ENCODE measurements at regions not wholly inside any gene's neighbourhood (a gene's known extent, or its start where the extent isn't known, plus 50 kb on each side); places are given as distances from the start of the nearest gene placed in this dataset.

GRCh38 chr21:21605521-21605920 is 607.3 kb downstream of the NCAM2 start:
- Histone ChIP-seq H3K27ac (no peak overlapping the region), H3K27me3 (replicated peaks) (no peaks in the 10 kb centered on the region; the same call in 1 of the 2 replicates), H3K9me3 (replicated peaks) (0 out of 2 replicates have a peak, but pooled peaks cover 2% of the 10 kb centered on the region), H3K4me3 (no peak overlapping the region), H3K4me1 (replicated peaks) (no peaks in the 10 kb centered on the region), H3K36me3 (no peaks in the 10 kb centered on the region)
- DNase-seq (ENCODE audit: low read depth in 1 of 2, low spot score in 2 of 2): no peak

DNA sequence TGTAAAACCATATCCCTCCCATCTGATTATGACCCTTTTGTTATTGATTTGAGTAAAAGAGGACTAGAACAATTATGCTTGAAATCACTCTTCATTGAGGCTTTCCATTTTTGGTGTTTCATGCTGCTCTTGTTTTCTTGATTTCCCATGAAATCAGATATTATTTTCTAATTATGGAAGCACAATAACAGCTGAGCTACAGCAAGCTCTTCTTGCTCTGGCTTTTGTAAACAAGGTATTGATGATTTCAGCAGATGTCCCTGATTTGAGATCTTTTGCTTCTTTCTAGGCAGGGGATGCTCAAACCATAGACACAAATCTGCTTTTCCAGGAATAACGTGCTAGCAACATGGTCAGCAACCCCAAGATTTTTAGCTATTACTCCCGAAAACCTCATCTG is 607.8 kb downstream of the NCAM2 start:
- no peak overlapping the region for H3K4me3 ChIP-seq
- no peak for DNase-seq (ENCODE audit: low read depth in 1 of 2, low spot score in 2 of 2)
- H3K4me1 ChIP-seq (replicated peaks): no peaks in the 10 kb centered on the region
- no peak overlapping the region for H3K27ac ChIP-seq
- H3K27me3 ChIP-seq (replicated peaks): no peaks in the 10 kb centered on the region
- H3K36me3 ChIP-seq: no peaks in the 10 kb centered on the region
- H3K9me3 ChIP-seq (replicated peaks): 0 out of 2 replicates have a peak, but pooled peaks cover 2% of the 10 kb centered on the region

DNA sequence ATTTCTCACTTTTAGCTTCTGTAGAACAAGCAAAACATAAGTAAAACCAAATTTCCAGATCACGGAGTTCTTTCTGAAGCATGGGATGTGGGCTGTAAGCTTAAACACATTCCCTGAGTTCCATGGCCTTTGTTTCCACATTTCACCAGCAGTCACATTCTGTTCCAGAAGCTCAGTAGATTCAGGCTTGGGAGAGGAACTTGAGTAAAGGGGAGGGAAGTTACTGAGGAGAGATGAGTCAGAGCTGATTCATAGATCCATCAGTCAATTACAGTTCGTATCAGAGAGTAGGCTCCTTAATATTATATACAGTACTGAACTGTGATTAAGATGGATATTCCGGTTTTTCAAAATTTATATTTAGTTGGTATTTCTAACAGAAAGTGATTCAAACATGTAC is 614.3 kb downstream of the NCAM2 start:
- Histone ChIP-seq H3K27me3 (replicated peaks) (no peaks in the 10 kb centered on the region), H3K9me3 (replicated peaks) (0 out of 2 replicates have a peak, but pooled peaks cover 2% of the 10 kb centered on the region), H3K4me1 (replicated peaks) (no peaks in the 10 kb centered on the region), H3K27ac (no peak overlapping the region), H3K36me3 (no peaks in the 10 kb centered on the region), H3K4me3 (no peak overlapping the region)
- no peak for DNase-seq (ENCODE audit: low read depth in 1 of 2, low spot score in 2 of 2)

DNA sequence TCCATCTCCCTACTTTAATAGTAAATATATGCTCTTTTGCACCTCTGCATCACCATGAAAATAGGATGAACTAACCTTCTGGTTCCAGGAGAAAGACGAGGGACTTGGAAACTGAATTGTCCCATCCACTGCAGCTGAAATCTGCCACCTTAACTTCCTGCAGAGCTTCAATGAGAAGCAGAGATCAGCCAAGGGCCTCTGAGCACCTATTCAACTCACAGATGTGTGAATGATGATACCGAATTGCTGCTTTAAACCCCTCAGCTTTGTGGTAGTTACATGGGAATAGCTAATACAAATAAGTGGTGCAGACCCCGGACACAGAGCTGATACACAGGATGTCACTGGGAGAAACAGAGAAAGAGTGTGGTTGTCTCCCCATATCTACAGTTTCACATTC is 616.8 kb downstream of the NCAM2 start:
- no peaks in the 10 kb centered on the region for H3K9me3 ChIP-seq (replicated peaks)
- H3K36me3 ChIP-seq: no peaks in the 10 kb centered on the region
- no peaks in the 10 kb centered on the region for H3K27me3 ChIP-seq (replicated peaks)
- no peak for DNase-seq (ENCODE audit: low read depth in 1 of 2, low spot score in 2 of 2)
- no peak overlapping the region for H3K27ac ChIP-seq
- no peaks in the 10 kb centered on the region for H3K4me1 ChIP-seq (replicated peaks)
- no peak overlapping the region for H3K4me3 ChIP-seq

DNA sequence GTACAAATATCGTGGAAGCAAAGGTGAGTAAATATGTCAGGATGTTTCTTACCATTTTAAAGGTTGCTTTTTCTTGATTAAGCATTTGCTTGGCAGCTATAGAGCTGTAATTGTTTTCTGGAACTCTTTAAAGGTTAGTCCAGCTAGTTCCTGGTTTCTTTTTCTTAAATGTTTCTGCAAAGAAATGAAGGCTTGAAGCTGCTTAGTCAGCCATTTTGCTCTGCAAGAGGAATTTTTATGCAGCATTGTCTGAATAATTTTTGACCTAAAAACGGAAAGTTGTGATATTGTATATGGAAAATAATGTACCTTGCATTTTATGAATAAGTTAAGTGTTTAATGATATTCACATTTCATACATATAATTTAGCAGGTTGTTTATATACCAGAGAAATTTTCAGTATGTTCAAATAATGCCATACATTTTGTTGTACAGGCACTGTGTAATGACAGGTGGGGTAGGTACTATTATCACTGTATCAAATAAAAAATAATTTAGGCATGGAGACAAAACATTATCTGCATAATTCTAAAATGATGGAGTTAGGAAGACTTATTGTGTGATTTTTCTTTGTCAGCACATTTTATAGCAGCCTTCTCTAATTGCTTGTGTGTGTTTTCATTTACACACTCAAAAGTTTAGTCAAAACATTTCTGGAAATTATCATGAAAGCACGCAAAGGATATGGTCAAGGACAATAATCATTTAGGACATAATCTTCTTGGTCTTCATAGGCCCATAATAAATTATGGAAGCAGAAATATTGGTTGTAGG is 624.4 kb downstream of the NCAM2 start:
- Histone ChIP-seq H3K4me1 (replicated peaks) (no peaks in the 10 kb centered on the region), H3K9me3 (replicated peaks) (no peaks in the 10 kb centered on the region), H3K27me3 (replicated peaks) (no peaks in the 10 kb centered on the region), H3K27ac (no peak overlapping the region), H3K4me3 (no peak overlapping the region), H3K36me3 (no peaks in the 10 kb centered on the region)
- DNase-seq (ENCODE audit: low read depth in 1 of 2, low spot score in 2 of 2): no peak

- Histone ChIP-seq H3K27me3 (replicated peaks) (no peaks in the 10 kb centered on the region), H3K4me3 (no peak overlapping the region), H3K36me3 (no peaks in the 10 kb centered on the region), H3K4me1 (replicated peaks) (no peaks in the 10 kb centered on the region), H3K9me3 (replicated peaks) (no peaks in the 10 kb centered on the region; the same call in 1 of the 2 replicates), H3K27ac (no peak overlapping the region)
- no peak for DNase-seq (ENCODE audit: low read depth in 1 of 2, low spot score in 2 of 2)
Measured at GRCh38 chr21:21624674-21625073, 626.5 kb downstream of the NCAM2 start.

- Histone ChIP-seq H3K27ac (no peak overlapping the region), H3K4me1 (replicated peaks) (no peaks in the 10 kb centered on the region), H3K27me3 (replicated peaks) (no peaks in the 10 kb centered on the region), H3K36me3 (no peaks in the 10 kb centered on the region), H3K9me3 (replicated peaks) (no peaks in the 10 kb centered on the region; the same call in 1 of the 2 replicates), H3K4me3 (no peak overlapping the region)
- DNase-seq (ENCODE audit: low read depth in 1 of 2, low spot score in 2 of 2): no peak
Measured at GRCh38 chr21:21631961-21632360, 633.8 kb downstream of the NCAM2 start.

DNA sequence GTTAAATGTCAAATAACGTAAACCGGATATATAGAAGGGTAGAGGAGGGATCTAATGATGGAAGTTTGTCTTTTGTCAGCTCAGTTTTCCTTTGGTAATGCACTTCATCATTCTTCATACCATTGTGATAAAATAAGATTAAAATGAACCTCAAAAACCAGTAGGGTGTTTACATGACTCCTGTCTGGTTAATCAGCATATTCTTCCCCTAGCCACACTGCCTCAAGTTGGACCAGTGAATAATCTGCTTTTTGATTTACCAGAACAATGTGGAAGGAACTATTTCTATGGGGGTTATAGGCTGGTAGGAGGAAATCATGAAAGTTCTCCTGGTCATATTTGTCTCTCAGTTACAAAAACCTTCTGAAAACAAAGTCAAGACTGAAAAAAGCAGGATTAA is 634.7 kb downstream of the NCAM2 start:
- no peaks in the 10 kb centered on the region for H3K27me3 ChIP-seq (replicated peaks)
- no peaks in the 10 kb centered on the region; the same call in 1 of the 2 replicates for H3K9me3 ChIP-seq (replicated peaks)
- H3K36me3 ChIP-seq: no peaks in the 10 kb centered on the region
- H3K27ac ChIP-seq: no peak overlapping the region
- no peak for DNase-seq (ENCODE audit: low read depth in 1 of 2, low spot score in 2 of 2)
- no peaks in the 10 kb centered on the region for H3K4me1 ChIP-seq (replicated peaks)
- no peak overlapping the region for H3K4me3 ChIP-seq

GRCh38 chr21:21661741-21662140 is 663.5 kb downstream of the NCAM2 start:
- H3K27ac ChIP-seq: no peak overlapping the region
- no peak overlapping the region for H3K4me3 ChIP-seq
- DNase-seq (ENCODE audit: low read depth in 1 of 2, low spot score in 2 of 2): no peak
- no peaks in the 10 kb centered on the region for H3K27me3 ChIP-seq (replicated peaks)
- no peaks in the 10 kb centered on the region; the same call in 1 of the 2 replicates for H3K9me3 ChIP-seq (replicated peaks)
- no peaks in the 10 kb centered on the region for H3K36me3 ChIP-seq
- H3K4me1 ChIP-seq (replicated peaks): no peaks in the 10 kb centered on the region

DNA sequence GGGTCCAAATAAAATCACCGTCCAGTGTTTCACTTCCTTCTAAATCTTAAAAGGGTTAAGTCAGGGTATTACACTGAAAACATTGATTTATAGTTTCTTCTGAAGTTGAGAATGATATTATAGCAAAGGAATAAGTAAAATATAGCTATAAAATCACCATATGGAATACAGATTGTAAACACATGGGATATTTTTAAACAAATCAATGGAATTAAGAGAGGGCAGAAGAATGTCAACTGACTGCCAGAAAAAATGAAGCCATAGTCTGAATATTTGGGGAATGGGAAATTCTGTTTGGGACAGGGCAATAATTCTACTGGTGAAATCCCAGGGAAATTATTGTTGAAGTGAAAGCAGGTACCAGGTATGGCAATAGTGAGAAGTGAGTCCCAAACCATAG is 664.6 kb downstream of the NCAM2 start:
- H3K27me3 ChIP-seq (replicated peaks): no peaks in the 10 kb centered on the region
- no peaks in the 10 kb centered on the region for H3K36me3 ChIP-seq
- H3K9me3 ChIP-seq (replicated peaks): no peaks in the 10 kb centered on the region
- no peak overlapping the region for H3K4me3 ChIP-seq
- DNase-seq (ENCODE audit: low read depth in 1 of 2, low spot score in 2 of 2): no peak
- no peak overlapping the region for H3K27ac ChIP-seq
- H3K4me1 ChIP-seq (replicated peaks): no peaks in the 10 kb centered on the region

GRCh38 chr21:21664871-21665270 is 666.7 kb downstream of the NCAM2 start:
- Histone ChIP-seq H3K9me3 (replicated peaks) (no peaks in the 10 kb centered on the region), H3K27me3 (replicated peaks) (no peaks in the 10 kb centered on the region), H3K36me3 (no peaks in the 10 kb centered on the region), H3K4me1 (replicated peaks) (no peaks in the 10 kb centered on the region), H3K27ac (no peak overlapping the region), H3K4me3 (no peak overlapping the region)
- DNase-seq (ENCODE audit: low read depth in 1 of 2, low spot score in 2 of 2): no peak

DNA sequence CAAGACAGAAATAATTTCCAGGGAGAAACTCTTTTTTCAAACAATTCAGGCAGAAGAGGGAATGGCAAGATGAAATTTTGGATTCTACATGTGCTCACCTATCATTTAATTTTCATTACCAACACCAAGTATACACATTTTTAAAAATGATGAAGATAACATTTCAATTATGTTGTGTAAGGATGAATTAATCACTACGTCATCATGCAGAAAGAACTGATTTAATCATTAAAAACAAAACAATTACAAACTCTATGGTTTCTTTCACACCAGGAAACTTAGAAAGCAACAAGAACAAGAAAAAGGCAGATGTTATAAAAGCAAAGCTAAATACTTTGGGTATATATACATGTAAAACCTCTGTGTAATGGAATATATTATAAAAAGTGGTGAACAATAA is 668.5 kb downstream of the NCAM2 start:
- no peaks in the 10 kb centered on the region for H3K36me3 ChIP-seq
- H3K4me3 ChIP-seq: no peak overlapping the region
- H3K4me1 ChIP-seq (replicated peaks): no peaks in the 10 kb centered on the region
- no peaks in the 10 kb centered on the region for H3K27me3 ChIP-seq (replicated peaks)
- DNase-seq (ENCODE audit: low read depth in 1 of 2, low spot score in 2 of 2): no peak
- no peaks in the 10 kb centered on the region for H3K9me3 ChIP-seq (replicated peaks)
- no peak overlapping the region for H3K27ac ChIP-seq

- Histone ChIP-seq H3K4me3 (no peak overlapping the region), H3K36me3 (no peaks in the 10 kb centered on the region), H3K27me3 (replicated peaks) (no peaks in the 10 kb centered on the region), H3K27ac (no peak overlapping the region), H3K4me1 (replicated peaks) (no peaks in the 10 kb centered on the region), H3K9me3 (replicated peaks) (no peaks in the 10 kb centered on the region)
- DNase-seq (ENCODE audit: low read depth in 1 of 2, low spot score in 2 of 2): no peak
Measured at GRCh38 chr21:21668198-21668597, 670.0 kb downstream of the NCAM2 start.

- H3K27ac ChIP-seq: no peak overlapping the region
- no peaks in the 10 kb centered on the region for H3K4me1 ChIP-seq (replicated peaks)
- no peaks in the 10 kb centered on the region for H3K9me3 ChIP-seq (replicated peaks)
- DNase-seq (ENCODE audit: low read depth in 1 of 2, low spot score in 2 of 2): no peak
- no peaks in the 10 kb centered on the region for H3K36me3 ChIP-seq
- H3K4me3 ChIP-seq: no peak overlapping the region
- H3K27me3 ChIP-seq (replicated peaks): no peaks in the 10 kb centered on the region
Measured at GRCh38 chr21:21673959-21674358, 675.8 kb downstream of the NCAM2 start.

- H3K27ac ChIP-seq: no peak overlapping the region
- no peaks in the 10 kb centered on the region for H3K27me3 ChIP-seq (replicated peaks)
- H3K36me3 ChIP-seq: no peaks in the 10 kb centered on the region
- H3K4me1 ChIP-seq (replicated peaks): no peaks in the 10 kb centered on the region
- DNase-seq (ENCODE audit: low read depth in 1 of 2, low spot score in 2 of 2): no peak
- H3K4me3 ChIP-seq: no peak overlapping the region
- H3K9me3 ChIP-seq (replicated peaks): no peaks in the 10 kb centered on the region
Measured at GRCh38 chr21:21675601-21676000, 677.4 kb downstream of the NCAM2 start.

All from SJSA1 (cell line).